Ovary (tissue), 7 donors: ENCODE measurements at regions not wholly inside any gene's neighbourhood (a gene's known extent, or its start where the extent isn't known, plus 50 kb on each side); places are given as distances from the start of the nearest gene placed in this dataset.

ENCODE experiments used
- DNase-seq, 5 donors: peaks; one replicate each; pipeline ENCODE4 v3.0.0-alpha.2; 2019 to 2020
- H3K27ac ChIP-seq, 2 donors: fragments of 200-600 bp; one replicate each; pipeline versions ENCODE4 v1.5.1 to v1.8.0; 2019 to 2022
- H3K27me3 ChIP-seq: fragments of 200-600 bp; one replicate; pipeline ENCODE4 v1.8.0; 2022
- H3K36me3 ChIP-seq: fragments of 200-600 bp; sonication (generic); one replicate; pipeline ENCODE4 v1.5.1; 2019
- H3K4me1 ChIP-seq: one replicate; pipeline ENCODE4 v1.8.1; 2013; ENCODE audit warnings: mild to moderate bottlenecking, moderate library complexity; ENCODE audit not compliant: insufficient read depth
- H3K4me3 ChIP-seq: fragments of 200-600 bp; sonication (generic); one replicate; pipeline ENCODE4 v1.5.1; 2017
- H3K9me3 ChIP-seq, 2 donors: fragments of 200-600 bp in 1 of 2; sonication (generic) in 1 of 2; one replicate each; pipeline versions ENCODE4 v1.5.1 to v1.8.1; 2013 to 2019; ENCODE audit warnings: mild to moderate bottlenecking in 1 of 2, moderate library complexity in 1 of 2
- CTCF ChIP-seq, 3 donors: fragments of 450-650 bp in 2 of 3; fragments of 200-600 bp in 1 of 3; IDR thresholded peaks; one replicate each; pipeline versions ENCODE4 v1.5.1 to v1.8.0; 2016 to 2022; ENCODE audit warnings: antibody characterized with exemption in 3 of 3, mild to moderate bottlenecking in 1 of 3
- EP300 ChIP-seq: sonication (generic); formaldehyde crosslinking; IDR thresholded peaks from one replicate; pipeline ENCODE4 v1.6.1; 2017; ENCODE audit warnings: antibody characterized with exemption
- POLR2A ChIP-seq: fragments of 450-650 bp; IDR thresholded peaks from one replicate; pipeline ENCODE4 v1.6.1; 2017; ENCODE audit warnings: antibody characterized with exemption, mild to moderate bottlenecking, moderate library complexity
- WGBS, 3 donors: extraction: QIAGEN DNeasy Blood & Tissue Kit in 1 of 3; methylation state at CpG; one replicate each; pipeline versions ENCODE4 v1.1.5 to v1.1.7; 2013 to 2017; 5-methylcytosine and 5-hydroxymethylcytosine counted together
- intact Hi-C, 4 donors: fragments of 100-400 bp; cut with DNase I; formaldehyde crosslinking; loops; one replicate each; pipeline versions ENCODE4 v1.11.0 to v1.15.1; 2022 to 2023
- donor health status: DM: no; HTN: no; CAD: no; lungs with moderate emphysema.
- donor health status: DM: no; HTN: no; CAD: no.
- donor health status: Bipolar disorder and iron deficiency.
- donor health status: DM: no; HTN: no; CAD: no.
- donor health status: DM: yes; HTN: yes; CAD: no.

- no peaks in the 10 kb centered on the region for H3K36me3 ChIP-seq
- H3K27me3 ChIP-seq, result no peaks in the 10 kb centered on the region
- WGBS, 3 donors, result 95 to 98% (median 95%) methylated on average over 1 of the region's 1 CpG
- no peak for DNase-seq
- TF ChIP-seq EP300 (no peak), CTCF (IDR thresholded peaks at IDR 0.05) (no peak), POLR2A (no peak)
- H3K27ac ChIP-seq, result no peak overlapping the region
- H3K9me3 ChIP-seq, result no peaks in the 10 kb centered on the region
- no peaks in the 10 kb centered on the region for H3K4me1 ChIP-seq
- intact Hi-C loops, result no loop called here
- H3K4me3 ChIP-seq, result no peak overlapping the region
These were observed 315.0 kb downstream of the CRPPA start for GRCh38 chr7:16106300-16106699.

GRCh38 chr7:16099302-16099849 is 322.0 kb downstream of the CRPPA start:
- no peaks in the 10 kb centered on the region for H3K27me3 ChIP-seq
- no peak for TF ChIP-seq CTCF (IDR thresholded peaks at IDR 0.05)
- no peak for TF ChIP-seq EP300
- no peak for TF ChIP-seq POLR2A

GRCh38 chr7:16098585-16099179 is 322.7 kb downstream of the CRPPA start:
- Histone ChIP-seq H3K27me3 (no peaks in the 10 kb centered on the region), H3K4me3 (no peak overlapping the region), H3K36me3 (no peaks in the 10 kb centered on the region), H3K4me1 (no peaks in the 10 kb centered on the region), H3K9me3 (no peaks in the 10 kb centered on the region), H3K27ac (no peak overlapping the region)
- intact Hi-C loops, result no loop called here
- WGBS, 3 donors, result 41 to 61% (median 47%) methylated on average over 5 of the region's 5 CpGs
- TF ChIP-seq POLR2A (no peak), EP300 (no peak), CTCF (IDR thresholded peaks at IDR 0.05) (no peak)
- DNase-seq, result no peak

More at GRCh38 chr7:16099302-16099849, 322.0 kb downstream of the CRPPA start:
- no peaks in the 10 kb centered on the region for H3K9me3 ChIP-seq
- WGBS, 3 donors, result 77 to 93% (median 85%) methylated on average over 2 of the region's 2 CpGs
- no peaks in the 10 kb centered on the region for H3K4me1 ChIP-seq
- intact Hi-C loops, result no loop called here
- no peak for DNase-seq
- H3K4me3 ChIP-seq, result no peak overlapping the region
- no peaks in the 10 kb centered on the region for H3K36me3 ChIP-seq
- no peak overlapping the region for H3K27ac ChIP-seq

GRCh38 chr7:16098058-16098457 is 323.3 kb downstream of the CRPPA start:
- no peak for TF ChIP-seq CTCF (IDR thresholded peaks at IDR 0.05)
- no peak for TF ChIP-seq EP300
- no peak for TF ChIP-seq POLR2A
- Histone ChIP-seq H3K36me3 (no peaks in the 10 kb centered on the region), H3K27ac (no peak overlapping the region), H3K27me3 (no peaks in the 10 kb centered on the region), H3K4me3 (no peak overlapping the region), H3K9me3 (no peaks in the 10 kb centered on the region), H3K4me1 (no peaks in the 10 kb centered on the region)
- no peak for DNase-seq
- intact Hi-C loops, result no loop called here
